Femur (tissue), 1 donor: ENCODE measurements at regions not wholly inside any gene's neighbourhood (a gene's known extent, or its start where the extent isn't known, plus 50 kb on each side); places are given as distances from the start of the nearest gene placed in this dataset.
A peak's percentile ranks its signal among the peaks of the same experiment; 100 is the strongest.
"Not testable (repeated sequence)": the region's sequence is repeated elsewhere in the genome, so short reads cannot be mapped to it uniquely, and the experiment has no call there.

Experiments
- DNase-seq: peaks from one replicate; pipeline ENCODE4 v3.0.0-alpha.2; 2017

GRCh38 chr1:200496937-200497336 lies 87.1 kb upstream of the ZNF281 start:
- no peak for DNase-seq

- DNase-seq = no peak
Measured at GRCh38 chr1:200495901-200496300, 86.1 kb upstream of the ZNF281 start.

DNA sequence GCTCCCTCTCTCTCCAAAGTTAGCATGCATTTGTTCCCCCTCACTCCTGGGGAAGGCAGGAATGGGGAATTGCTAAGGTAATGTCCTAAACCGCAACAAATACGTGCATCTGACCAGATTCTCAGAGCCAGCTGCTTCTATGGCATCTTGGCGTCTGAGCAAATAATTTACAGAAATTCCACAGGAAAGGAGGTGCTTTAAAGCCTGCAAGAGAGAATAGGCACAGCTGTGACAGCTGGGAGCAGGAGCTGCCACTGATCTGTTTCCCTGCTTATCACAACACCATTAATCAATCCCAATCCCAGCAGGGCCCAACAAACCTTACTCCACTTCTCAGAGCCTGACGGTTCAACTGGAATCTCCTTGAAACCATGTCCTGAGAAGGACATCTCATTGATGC lies 83.5 kb upstream of the ZNF281 start:
- DNase-seq = no peak

DNA sequence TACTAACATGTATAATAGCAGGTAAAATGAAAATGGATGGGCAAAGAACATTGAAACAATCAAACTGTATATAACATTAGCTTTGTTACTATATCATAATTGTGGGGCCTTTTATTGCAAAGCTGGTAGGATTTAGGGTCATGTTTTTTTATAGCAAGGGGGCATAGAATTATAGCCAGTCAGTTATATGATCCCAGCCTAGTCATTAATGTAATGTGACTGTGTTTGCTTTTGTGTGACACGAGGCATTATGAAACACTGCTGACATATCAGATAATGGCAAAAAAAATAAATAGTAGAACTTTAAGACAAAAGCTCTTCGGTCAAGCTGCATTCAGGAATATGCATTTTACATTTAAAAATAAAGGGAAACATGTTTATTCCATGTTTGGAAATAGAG lies 81.3 kb upstream of the ZNF281 start:
- DNase-seq = no peak

DNA sequence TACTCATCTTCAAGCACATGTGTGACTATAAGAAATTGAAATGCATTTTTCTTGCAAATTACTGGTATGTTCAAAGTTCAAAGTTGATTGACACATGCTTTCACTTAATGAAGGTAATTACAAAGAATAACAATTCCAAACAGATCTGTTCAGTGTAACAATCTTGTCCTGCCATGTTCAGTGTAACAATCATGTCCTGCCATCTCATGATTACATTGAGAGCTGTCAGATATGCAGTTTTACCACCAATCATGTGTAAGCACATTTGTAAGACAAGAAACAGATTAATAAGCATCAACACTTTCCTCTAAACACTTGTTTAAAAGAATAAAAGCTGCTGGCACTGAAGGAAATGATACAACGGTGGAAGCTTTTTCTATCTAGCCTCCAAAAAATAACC lies 80.3 kb upstream of the ZNF281 start:
- no peak for DNase-seq

DNA sequence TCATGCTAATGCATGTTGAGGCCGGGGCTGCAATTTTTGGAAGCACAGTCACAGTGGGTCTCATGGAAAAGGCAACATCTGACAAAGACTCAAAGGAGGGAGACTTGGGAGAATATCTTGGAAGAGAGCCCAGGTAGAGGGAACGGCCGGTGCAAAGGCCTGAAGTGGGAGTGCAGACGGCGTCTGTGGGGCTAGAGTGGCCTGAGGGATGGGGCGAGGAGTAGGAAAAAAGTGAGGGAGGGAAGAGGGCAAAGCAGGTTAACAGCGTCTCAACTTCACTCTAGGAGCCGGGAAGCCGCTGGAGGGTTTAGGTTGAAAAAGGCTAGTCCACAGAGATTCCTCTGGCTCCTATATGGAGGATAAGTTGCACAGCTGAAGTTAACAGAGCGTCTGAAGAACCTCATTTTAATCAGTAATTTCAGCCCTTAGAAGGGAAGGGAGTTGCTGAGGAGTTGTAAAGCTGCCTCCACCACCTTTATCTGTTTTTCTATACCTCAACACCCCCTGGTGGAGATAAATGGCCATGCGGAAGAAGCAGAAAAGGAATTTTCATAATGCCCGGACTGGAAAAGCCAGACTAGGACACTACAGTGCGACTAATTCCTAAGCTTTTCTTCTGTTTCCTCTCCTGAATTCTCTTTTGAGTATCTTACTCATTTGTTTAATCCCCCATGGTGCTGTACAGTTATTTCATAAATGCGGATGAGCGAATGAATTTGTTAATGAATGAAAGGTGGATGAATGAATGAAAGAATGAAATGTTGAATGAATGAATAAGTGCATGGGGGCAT lies 78.7 kb upstream of the ZNF281 start:
- peak; percentile 64 for DNase-seq

DNA sequence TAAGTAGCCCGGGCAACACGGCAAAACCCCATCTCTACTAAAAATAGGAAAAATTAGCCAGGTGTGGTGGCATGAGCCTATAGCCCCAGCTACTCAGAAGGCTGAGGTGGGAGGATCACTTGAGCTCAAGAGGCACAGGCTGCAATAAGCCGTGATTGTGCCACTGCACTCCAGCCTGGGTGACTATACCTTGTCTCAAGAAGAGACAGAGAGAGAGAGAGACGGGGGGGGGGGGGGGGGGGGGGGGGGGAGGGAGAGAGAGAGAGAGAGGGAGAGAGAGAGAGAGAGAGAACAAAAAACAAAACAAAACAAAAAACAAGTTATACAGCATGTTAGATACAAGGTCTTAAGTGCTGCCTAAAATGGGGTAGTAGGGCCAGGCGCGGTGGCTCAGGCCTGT lies 77.8 kb upstream of the ZNF281 start:
- DNase-seq = no peak

DNA sequence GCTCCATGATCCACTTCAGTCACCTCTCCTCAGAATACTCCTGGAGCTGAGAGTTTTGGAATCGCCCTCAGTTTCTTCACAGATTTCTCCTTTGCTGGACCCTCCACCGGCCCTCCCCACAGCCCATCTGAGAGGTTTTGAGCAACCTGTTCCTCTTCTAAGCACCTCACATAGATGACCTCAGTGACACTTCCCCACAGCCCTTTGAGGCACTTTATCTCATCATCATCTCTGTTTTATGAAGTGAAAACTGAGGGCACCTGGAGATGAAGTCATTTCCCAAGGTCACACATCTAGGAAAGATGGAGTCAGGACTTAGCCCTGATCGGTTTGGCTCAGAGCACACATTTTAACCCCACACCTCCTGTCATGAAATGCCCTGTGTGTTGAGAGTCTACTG lies 76.8 kb upstream of the ZNF281 start:
- DNase-seq = no peak

DNA sequence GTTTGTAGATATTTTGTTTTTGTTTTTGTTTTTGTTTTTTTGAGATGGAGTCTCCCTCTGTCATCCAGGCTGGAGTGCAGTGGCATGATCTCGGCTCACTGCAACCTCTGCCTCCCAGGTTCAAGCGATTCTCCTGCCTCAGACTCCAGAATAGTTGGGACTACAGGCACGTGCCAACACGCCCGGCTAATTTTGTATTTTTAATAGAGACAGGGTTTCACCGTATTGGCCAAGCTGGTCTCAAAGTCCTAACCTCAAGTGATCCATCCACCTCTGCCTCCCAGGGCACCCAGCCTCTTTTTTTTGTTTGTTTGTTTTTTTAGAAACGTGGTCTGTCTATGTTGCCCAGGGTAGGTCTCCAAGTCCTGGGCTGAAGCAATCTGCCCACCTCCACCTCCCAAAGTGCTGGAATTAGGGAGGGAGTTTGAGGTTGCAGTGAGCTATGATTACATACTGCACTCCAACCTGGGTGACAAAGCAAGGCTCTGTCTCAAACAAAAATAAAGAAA lies 74.7 kb upstream of the ZNF281 start:
- DNase-seq = not testable (repeated sequence)

- DNase-seq = peak; percentile 75
Measured at GRCh38 chr1:200483491-200484143, 73.8 kb upstream of the ZNF281 start.

- DNase-seq = no peak
Measured at GRCh38 chr1:200480964-200481363, 71.1 kb upstream of the ZNF281 start.

GRCh38 chr1:200479816-200480215 lies 70.0 kb upstream of the ZNF281 start:
- peak; percentile 62 for DNase-seq

GRCh38 chr1:200478945-200479558 lies 69.2 kb upstream of the ZNF281 start:
- DNase-seq = no peak

DNA sequence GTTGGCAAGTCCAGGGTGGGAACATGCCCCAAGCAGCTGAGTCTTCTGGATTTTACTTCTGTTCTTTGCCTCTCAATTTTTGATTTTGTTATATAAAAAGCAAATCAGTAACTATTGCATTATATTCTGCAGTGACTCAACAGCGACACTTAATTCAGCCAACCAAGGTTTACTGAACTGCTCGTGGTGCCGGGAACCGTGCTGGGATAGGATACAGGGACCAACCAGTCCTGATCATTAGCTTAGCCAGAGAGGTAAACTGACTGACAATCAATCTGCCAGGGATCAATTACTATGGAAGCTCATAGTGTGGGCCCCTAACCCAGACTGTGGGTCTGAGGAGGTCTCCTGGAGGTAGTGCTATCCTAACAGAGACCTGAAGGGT lies 68.4 kb upstream of the ZNF281 start:
- DNase-seq = no peak

- no peak for DNase-seq
Measured at GRCh38 chr1:200474633-200475032, 64.8 kb upstream of the ZNF281 start.

DNA sequence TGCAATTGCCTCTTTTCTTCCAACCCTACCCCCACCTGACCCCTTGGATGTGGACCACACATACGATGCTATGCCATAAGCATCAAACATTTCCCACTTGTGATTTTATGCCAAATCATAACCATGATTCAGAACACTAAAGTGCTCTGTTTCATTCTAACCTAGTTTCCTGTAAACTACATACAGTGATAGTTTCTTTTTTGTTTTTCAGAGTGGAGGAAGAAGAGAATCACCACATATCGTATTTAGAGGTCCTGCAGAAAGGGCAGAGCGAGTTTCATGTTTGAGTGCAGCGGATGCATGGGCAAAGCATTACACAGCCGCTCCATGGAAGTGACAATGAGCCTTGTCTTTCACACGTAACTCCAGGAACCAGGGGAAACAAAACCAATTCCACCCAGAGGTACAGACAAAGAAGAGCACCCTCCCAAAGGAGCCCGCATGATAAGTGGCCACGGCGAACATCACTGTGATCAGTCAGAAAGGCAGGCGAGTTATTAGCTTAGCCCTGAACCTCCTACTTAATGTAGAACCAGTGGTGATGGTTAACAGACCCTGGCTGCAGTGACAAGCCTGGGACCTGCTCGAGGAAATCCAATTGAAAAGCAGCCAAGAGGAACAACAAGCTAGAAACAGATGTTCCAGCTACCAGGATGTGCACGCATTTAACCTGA lies 64.0 kb upstream of the ZNF281 start:
- no peak for DNase-seq

DNA sequence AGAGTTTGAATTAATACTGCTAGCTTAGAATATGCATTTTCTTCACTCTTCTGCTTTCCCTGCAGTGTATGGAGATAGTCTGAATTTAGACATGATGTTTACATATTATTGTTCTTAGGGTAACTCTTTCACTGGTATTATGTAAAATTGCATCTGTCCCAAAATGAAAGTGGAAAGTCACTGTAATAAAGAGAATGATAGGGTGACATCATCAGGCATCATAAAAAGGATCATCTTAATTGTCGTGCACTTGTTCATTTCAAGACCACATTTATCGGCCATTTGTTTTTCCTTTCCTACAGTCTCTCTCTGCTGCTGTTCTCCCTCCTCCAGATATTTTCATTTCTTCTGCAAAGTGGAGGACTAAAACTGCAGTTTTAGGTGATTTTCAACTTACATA lies 61.9 kb upstream of the ZNF281 start:
- no peak for DNase-seq

- DNase-seq = no peak
Measured at GRCh38 chr1:200468264-200469001, 58.6 kb upstream of the ZNF281 start.

GRCh38 chr1:200464784-200465400 lies 55.1 kb upstream of the ZNF281 start:
- DNase-seq = no peak
